ENCODE measurements at regions not wholly inside any gene's neighbourhood (a gene's known extent, or its start where the extent isn't known, plus 50 kb on each side); places are given as distances from the start of the nearest gene placed in this dataset.

- TF ChIP-seq CTCF (IDR thresholded peaks at IDR 0.05) (no peak), EZH2 (IDR thresholded peaks at IDR 0.05; ENCODE audit: borderline replicate concordance, insufficient read depth, low read depth, low read length, poor library complexity, severe bottlenecking) (no peak)
Measured at GRCh38 chr1:213539464-213539863, 448.3 kb upstream of the PROX1 start.

Measured in B cell (primary cell).